Panc1 (cell line): ENCODE measurements at regions not wholly inside any gene's neighbourhood (a gene's known extent, or its start where the extent isn't known, plus 50 kb on each side); places are given as distances from the start of the nearest gene placed in this dataset.

Experiments
- ATAC-seq: fragments of 200-7000 bp; cut with Tn5 transposase; 2 replicates; pipeline ENCODE4 v1.9.1; 2020; ENCODE audit warnings: mild to moderate bottlenecking, moderate library complexity
- BruUV-seq: library from RNA; stranded (reverse); fragments of 400-500 nt; replicated peaks from 2 replicates; lab custom pipeline; 2021; lab: Mats Ljungman, UMichigan
- CTCF ChIA-PET: fragments of 300-600 bp; sonication (Branson Sonifier 250); formaldehyde crosslinking; loops from one replicate; lab custom pipeline; 2022; ENCODE audit warnings: antibody characterized with exemption; lab: Charles Lee
- POLR2A ChIA-PET: fragments of 300-600 bp; sonication (Branson Sonifier 250); formaldehyde crosslinking; loops from one replicate; lab custom pipeline; 2022; ENCODE audit warnings: antibody characterized with exemption; lab: Charles Lee
- DNase-seq: peaks from one replicate; pipeline ENCODE4 v3.0.0-alpha.2; 2010; ENCODE audit warnings: low read depth, low spot score
- H3K27ac ChIP-seq: 2 replicates; pipeline ENCODE4 v1.5.1; 2011; ENCODE audit warnings: mild to moderate bottlenecking, low read length, inconsistent platforms
- H3K27me3 ChIP-seq: fragments of 200-500 bp; sonication (Bioruptor generic); 2 replicates; pipeline ENCODE4 v1.6.0; 2014; ENCODE audit warnings: low read length, inconsistent platforms; ENCODE audit not compliant: control insufficient read depth, insufficient read depth
- H3K36me3 ChIP-seq: fragments of 200-500 bp; sonication (Bioruptor generic); 2 replicates; pipeline ENCODE4 v1.5.1; 2014; ENCODE audit warnings: inconsistent platforms, mild to moderate bottlenecking, low read length, moderate library complexity; ENCODE audit not compliant: control insufficient read depth, insufficient read depth
- H3K4me1 ChIP-seq: 2 replicates; pipeline ENCODE4 v1.5.1; 2011; ENCODE audit warnings: inconsistent platforms, mild to moderate bottlenecking, low read length, moderate library complexity; ENCODE audit not compliant: control insufficient read depth, insufficient read depth
- H3K4me3 ChIP-seq, 2 experiments: 2 replicates each; pipeline ENCODE4 v1.5.1; 2011 to 2012; ENCODE audit warnings: low read depth in 2 of 2, low read length in 2 of 2, mild to moderate bottlenecking in 2 of 2, inconsistent platforms in 1 of 2, moderate library complexity in 1 of 2
- H3K9me3 ChIP-seq: fragments of 200-500 bp; sonication (Bioruptor generic); 2 replicates; pipeline ENCODE4 v1.5.1; 2014; ENCODE audit warnings: low read depth, mild to moderate bottlenecking, inconsistent platforms, low read length, moderate library complexity; ENCODE audit not compliant: control insufficient read depth, insufficient read depth
- POLR2AphosphoS5 ChIP-seq: IDR thresholded peaks from 2 replicates; pipeline ENCODE4 v1.6.1; 2012; ENCODE audit warnings: mild to moderate bottlenecking, low read depth, low read length, moderate library complexity
- SIN3A ChIP-seq: IDR thresholded peaks from 2 replicates; pipeline ENCODE4 v1.6.1; 2012; ENCODE audit warnings: low read depth, mild to moderate bottlenecking, low read length, moderate library complexity, borderline replicate concordance; ENCODE audit not compliant: insufficient read depth
- TCF7L2 ChIP-seq: IDR thresholded peaks from 2 replicates; pipeline ENCODE4 v1.6.1; 2011; ENCODE audit warnings: mild to moderate bottlenecking, low read depth, low read length, inconsistent platforms
- in situ Hi-C: cut with HindIII; loops from 2 replicates; pipeline ENCODE4 v1.10.0; 2016; ENCODE audit warnings: low sequenced_read_pairs, low pct_unique_long_range_greater_than_20kb
- intact Hi-C: fragments of 100-400 bp; cut with micrococcal nuclease; formaldehyde crosslinking; loops from one replicate; pipeline ENCODE4 v1.10.0; 2022; ENCODE audit not compliant: unreplicated experiment
- TF ChIP-seq, protein P1 (sequence below): fragments of 450-650 bp; IDR thresholded peaks from 2 replicates; pipeline ENCODE4 v1.5.1; 2017; ENCODE audit warnings: mild to moderate bottlenecking
- TF ChIP-seq, protein P2 (sequence below), 2 experiments: IDR thresholded peaks; 2 replicates each; pipeline ENCODE4 v1.6.1; 2011 to 2012; ENCODE audit warnings: low read depth in 2 of 2, control low read depth in 1 of 2, low read length in 1 of 2, mild to moderate bottlenecking in 1 of 2, moderate library complexity in 1 of 2; ENCODE audit not compliant: insufficient read depth in 1 of 2

DNA sequence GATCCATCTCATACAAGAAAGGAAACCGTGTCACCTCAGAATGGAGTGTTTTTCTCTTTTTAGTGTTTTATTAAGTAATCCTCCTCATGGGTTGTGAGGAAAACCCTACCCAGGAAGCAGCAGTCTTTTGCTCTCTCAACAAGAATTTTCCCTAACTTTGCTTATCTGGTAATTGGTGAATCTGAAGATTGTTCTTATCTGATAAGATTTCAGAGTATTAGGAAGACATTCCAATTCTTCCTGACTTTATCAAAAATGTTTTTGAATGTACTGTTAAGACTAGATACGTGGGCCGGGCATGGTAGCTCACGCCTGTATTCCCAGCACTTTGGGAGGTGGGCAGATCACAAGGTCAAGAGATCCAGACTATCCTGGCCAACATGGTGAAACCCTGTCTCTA is 86.0 kb downstream of the PHLDA1 start:
- no peak for ATAC-seq
- intact Hi-C loops (no loop called here), in situ Hi-C loops (no loop called here)
- Histone ChIP-seq H3K27ac (peak overlapping the region; percentile 99), H3K4me3 (no peak overlapping the region), H3K4me1 (peaks cover 43% of the 10 kb centered on the region), H3K27me3 (no peaks in the 10 kb centered on the region), H3K9me3 (peaks cover 4% of the 10 kb centered on the region; the same call in 1 of the 2 replicates), H3K36me3 (no peaks in the 10 kb centered on the region)
- TF ChIP-seq, protein P1, sequence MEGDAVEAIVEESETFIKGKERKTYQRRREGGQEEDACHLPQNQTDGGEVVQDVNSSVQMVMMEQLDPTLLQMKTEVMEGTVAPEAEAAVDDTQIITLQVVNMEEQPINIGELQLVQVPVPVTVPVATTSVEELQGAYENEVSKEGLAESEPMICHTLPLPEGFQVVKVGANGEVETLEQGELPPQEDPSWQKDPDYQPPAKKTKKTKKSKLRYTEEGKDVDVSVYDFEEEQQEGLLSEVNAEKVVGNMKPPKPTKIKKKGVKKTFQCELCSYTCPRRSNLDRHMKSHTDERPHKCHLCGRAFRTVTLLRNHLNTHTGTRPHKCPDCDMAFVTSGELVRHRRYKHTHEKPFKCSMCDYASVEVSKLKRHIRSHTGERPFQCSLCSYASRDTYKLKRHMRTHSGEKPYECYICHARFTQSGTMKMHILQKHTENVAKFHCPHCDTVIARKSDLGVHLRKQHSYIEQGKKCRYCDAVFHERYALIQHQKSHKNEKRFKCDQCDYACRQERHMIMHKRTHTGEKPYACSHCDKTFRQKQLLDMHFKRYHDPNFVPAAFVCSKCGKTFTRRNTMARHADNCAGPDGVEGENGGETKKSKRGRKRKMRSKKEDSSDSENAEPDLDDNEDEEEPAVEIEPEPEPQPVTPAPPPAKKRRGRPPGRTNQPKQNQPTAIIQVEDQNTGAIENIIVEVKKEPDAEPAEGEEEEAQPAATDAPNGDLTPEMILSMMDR: no peak
- TF ChIP-seq SIN3A: no peak
- TF ChIP-seq POLR2AphosphoS5: no peak
- TF ChIP-seq, protein P2, sequence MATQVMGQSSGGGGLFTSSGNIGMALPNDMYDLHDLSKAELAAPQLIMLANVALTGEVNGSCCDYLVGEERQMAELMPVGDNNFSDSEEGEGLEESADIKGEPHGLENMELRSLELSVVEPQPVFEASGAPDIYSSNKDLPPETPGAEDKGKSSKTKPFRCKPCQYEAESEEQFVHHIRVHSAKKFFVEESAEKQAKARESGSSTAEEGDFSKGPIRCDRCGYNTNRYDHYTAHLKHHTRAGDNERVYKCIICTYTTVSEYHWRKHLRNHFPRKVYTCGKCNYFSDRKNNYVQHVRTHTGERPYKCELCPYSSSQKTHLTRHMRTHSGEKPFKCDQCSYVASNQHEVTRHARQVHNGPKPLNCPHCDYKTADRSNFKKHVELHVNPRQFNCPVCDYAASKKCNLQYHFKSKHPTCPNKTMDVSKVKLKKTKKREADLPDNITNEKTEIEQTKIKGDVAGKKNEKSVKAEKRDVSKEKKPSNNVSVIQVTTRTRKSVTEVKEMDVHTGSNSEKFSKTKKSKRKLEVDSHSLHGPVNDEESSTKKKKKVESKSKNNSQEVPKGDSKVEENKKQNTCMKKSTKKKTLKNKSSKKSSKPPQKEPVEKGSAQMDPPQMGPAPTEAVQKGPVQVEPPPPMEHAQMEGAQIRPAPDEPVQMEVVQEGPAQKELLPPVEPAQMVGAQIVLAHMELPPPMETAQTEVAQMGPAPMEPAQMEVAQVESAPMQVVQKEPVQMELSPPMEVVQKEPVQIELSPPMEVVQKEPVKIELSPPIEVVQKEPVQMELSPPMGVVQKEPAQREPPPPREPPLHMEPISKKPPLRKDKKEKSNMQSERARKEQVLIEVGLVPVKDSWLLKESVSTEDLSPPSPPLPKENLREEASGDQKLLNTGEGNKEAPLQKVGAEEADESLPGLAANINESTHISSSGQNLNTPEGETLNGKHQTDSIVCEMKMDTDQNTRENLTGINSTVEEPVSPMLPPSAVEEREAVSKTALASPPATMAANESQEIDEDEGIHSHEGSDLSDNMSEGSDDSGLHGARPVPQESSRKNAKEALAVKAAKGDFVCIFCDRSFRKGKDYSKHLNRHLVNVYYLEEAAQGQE (IDR thresholded peaks at IDR 0.05; ENCODE audit: insufficient read depth in 1 of 2, low read depth in 2 of 2, low read length in 1 of 2): no peak
- TF ChIP-seq TCF7L2: no peak
- POLR2A ChIA-PET: interaction anchor here (0.6 kb wide), 2 partner anchors 79 to 161 kb away, joined by 3 to 4 read pairs; no protein-coding TSS in a partner anchor
- no peak for DNase-seq
- CTCF ChIA-PET: no interaction called here
- no TSS peak for BruUV-seq

DNA sequence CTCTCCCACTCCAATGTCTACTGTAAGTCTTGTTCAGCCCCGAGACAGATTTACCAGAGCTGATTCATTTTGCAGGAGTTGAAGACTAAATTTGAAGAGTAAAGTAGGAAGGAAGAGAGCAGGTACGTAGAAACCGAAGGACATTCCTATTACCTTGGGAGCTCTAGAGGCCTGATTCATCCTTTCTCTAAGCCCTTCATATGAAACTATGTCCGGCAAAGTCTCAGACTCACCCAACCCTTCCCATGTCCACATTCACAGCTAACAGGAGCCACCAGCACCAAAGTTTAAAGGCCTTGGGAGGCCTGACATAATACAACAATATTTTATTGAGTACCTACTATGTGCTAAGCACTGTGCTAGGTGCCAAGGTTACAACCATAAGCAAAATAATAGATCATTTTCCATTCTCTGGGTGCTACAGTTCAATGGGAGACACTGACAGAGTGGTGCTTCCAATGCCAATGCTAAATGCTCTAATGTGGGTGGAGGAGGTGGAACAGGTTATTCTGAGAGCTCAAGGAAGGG is 86.6 kb downstream of the PHLDA1 start:
- in situ Hi-C loops: no loop called here
- Histone ChIP-seq H3K9me3 (peaks cover 4% of the 10 kb centered on the region; the same call in 1 of the 2 replicates), H3K36me3 (no peaks in the 10 kb centered on the region), H3K27ac (peak overlapping the region; percentile 99), H3K4me3 (no peak overlapping the region), H3K27me3 (no peaks in the 10 kb centered on the region), H3K4me1 (peaks cover 36% of the 10 kb centered on the region)
- POLR2A ChIA-PET: interaction anchor here (0.6 kb wide), 1 partner anchor 80 kb away, joined by 3 read pairs; no protein-coding TSS in a partner anchor
- DNase-seq: no peak
- intact Hi-C loops: no loop called here
- TF ChIP-seq POLR2AphosphoS5: no peak
- TF ChIP-seq, protein P2 (IDR thresholded peaks at IDR 0.05; ENCODE audit: insufficient read depth in 1 of 2, low read depth in 2 of 2, low read length in 1 of 2): no peak
- TF ChIP-seq TCF7L2: no peak
- TF ChIP-seq SIN3A: no peak
- TF ChIP-seq, protein P1: no peak
- BruUV-seq: no TSS peak
- CTCF ChIA-PET: no interaction called here
- ATAC-seq: peak; percentile 25
